ENCODE measurements at regions not wholly inside any gene's neighbourhood (a gene's known extent, or its start where the extent isn't known, plus 50 kb on each side); places are given as distances from the start of the nearest gene placed in this dataset.

- DNase-seq (ENCODE audit: low spot score) (peak; percentile 51), ATAC-seq (peak; percentile 36; the same call in 2 of the 3 replicates)
These were observed 361.0 kb upstream of the ANO3 start for GRCh38 chr11:25970726-25971508.

DNA sequence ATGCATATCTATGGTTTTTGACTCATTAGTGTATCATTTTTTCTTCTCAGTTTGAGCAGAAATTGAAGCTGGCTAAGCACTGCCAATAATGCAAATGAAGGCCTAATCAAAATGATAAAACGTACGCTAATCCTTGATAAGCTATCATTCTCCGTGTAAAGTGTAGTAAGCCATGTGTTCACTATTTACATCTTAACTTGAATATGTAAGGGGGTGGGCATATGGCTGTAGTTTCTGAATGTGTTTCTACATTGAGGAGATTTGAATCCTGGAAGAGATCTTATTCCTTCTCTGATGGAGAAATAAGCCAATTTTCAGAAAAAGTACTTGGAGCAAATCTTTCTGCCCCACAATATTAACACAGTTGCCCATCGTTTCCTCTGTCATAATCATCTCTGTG is 351.8 kb upstream of the ANO3 start:
- Histone ChIP-seq H3K4me2 (no peak overlapping the region), H3K4me3 (no peak overlapping the region), H3K4me1 (ENCODE audit: insufficient read depth) (no peaks in the 10 kb centered on the region), H3K9me2 (ENCODE audit: insufficient read depth) (no peaks in the 10 kb centered on the region), H2AFZ (no peak overlapping the region), H3F3A (replicated peaks; ENCODE audit: low read depth) (no peaks in the 10 kb centered on the region), H3K27me3 (ENCODE audit: insufficient read depth) (no peaks in the 10 kb centered on the region), H4K20me1 (replicated peaks; ENCODE audit: insufficient read depth) (no peaks in the 10 kb centered on the region), H3K36me3 (ENCODE audit: insufficient read depth) (no peaks in the 10 kb centered on the region), H3K79me2 (replicated peaks; ENCODE audit: insufficient read depth) (no peaks in the 10 kb centered on the region), H3K27ac (ENCODE audit: low read depth) (no peak overlapping the region)
- no peaks in the 10 kb centered on the region for H3K36me3 Mint-ChIP-seq (ENCODE audit: low read depth)
- H3K9me3 Mint-ChIP-seq = no peaks in the 10 kb centered on the region
- H3K27me3 Mint-ChIP-seq (ENCODE audit: insufficient read depth, low read depth, poor library complexity) = no peaks in the 10 kb centered on the region
- H3K4me3 Mint-ChIP-seq = no peak overlapping the region
- ATAC-seq = no peak
- no peak for DNase-seq (ENCODE audit: low spot score)
- no peak for TF ChIP-seq NANOG (IDR thresholded peaks at IDR 0.05; ENCODE audit: borderline replicate concordance)
- no peak for TF ChIP-seq CTCF (conservative IDR thresholded peaks at IDR 0.05; ENCODE audit: low read depth in 2 of 2)
- no peak for TF ChIP-seq ZNF114 (CRISPR knock-in tag; IDR thresholded peaks at IDR 0.05)
- no peak for TF ChIP-seq CREB1 (CRISPR knock-in tag; IDR thresholded peaks at IDR 0.05; ENCODE audit: low read depth)
- TF ChIP-seq POLR2AphosphoS5 (IDR thresholded peaks at IDR 0.05; ENCODE audit: low read depth) = no peak
- no peak for TF ChIP-seq STAT1 (IDR thresholded peaks at IDR 0.05; ENCODE audit: unreplicated experiment)
- TF ChIP-seq REST (IDR thresholded peaks at IDR 0.05; ENCODE audit: unreplicated experiment) = no peak
- no peaks in the 10 kb centered on the region for H3K4me1 Mint-ChIP-seq
- no peak overlapping the region for H3K27ac Mint-ChIP-seq

More at GRCh38 chr11:25970726-25971508, 361.0 kb upstream of the ANO3 start:
- Histone ChIP-seq H3K4me3 (no peak overlapping the region), H2AFZ (0 out of 2 replicates have a peak overlapping the region, but pooled peaks have one; percentile 72), H4K20me1 (replicated peaks; ENCODE audit: insufficient read depth) (no peaks in the 10 kb centered on the region), H3K9me2 (ENCODE audit: insufficient read depth) (no peaks in the 10 kb centered on the region), H3K27me3 (ENCODE audit: insufficient read depth) (no peaks in the 10 kb centered on the region), H3K36me3 (ENCODE audit: insufficient read depth) (no peaks in the 10 kb centered on the region), H3K4me2 (no peak overlapping the region), H3K79me2 (replicated peaks; ENCODE audit: insufficient read depth) (no peaks in the 10 kb centered on the region), H3K4me1 (ENCODE audit: insufficient read depth) (peaks cover 5% of the 10 kb centered on the region; the same call in 1 of the 2 replicates), H3K27ac (ENCODE audit: low read depth) (no peak overlapping the region), H3F3A (replicated peaks; ENCODE audit: low read depth) (no peaks in the 10 kb centered on the region)
- Mint-ChIP-seq H3K9me3 (peaks cover 4% of the 10 kb centered on the region; the same call in 1 of the 3 replicates), H3K4me3 (no peak overlapping the region), H3K4me1 (peaks cover 3% of the 10 kb centered on the region; the same call in 1 of the 3 replicates), H3K36me3 (ENCODE audit: low read depth) (no peaks in the 10 kb centered on the region), H3K27ac (no peak overlapping the region), H3K27me3 (ENCODE audit: insufficient read depth, low read depth, poor library complexity) (peaks cover 2% of the 10 kb centered on the region)
- TF ChIP-seq CREB1 (CRISPR knock-in tag; IDR thresholded peaks at IDR 0.05; ENCODE audit: low read depth) (no peak), CTCF (conservative IDR thresholded peaks at IDR 0.05; ENCODE audit: low read depth in 2 of 2) (peak; percentile 63 to 83)

Measured in GM23338 (cell line).